ENCODE measurements at regions not wholly inside any gene's neighbourhood (a gene's known extent, or its start where the extent isn't known, plus 50 kb on each side); places are given as distances from the start of the nearest gene placed in this dataset.

DNA sequence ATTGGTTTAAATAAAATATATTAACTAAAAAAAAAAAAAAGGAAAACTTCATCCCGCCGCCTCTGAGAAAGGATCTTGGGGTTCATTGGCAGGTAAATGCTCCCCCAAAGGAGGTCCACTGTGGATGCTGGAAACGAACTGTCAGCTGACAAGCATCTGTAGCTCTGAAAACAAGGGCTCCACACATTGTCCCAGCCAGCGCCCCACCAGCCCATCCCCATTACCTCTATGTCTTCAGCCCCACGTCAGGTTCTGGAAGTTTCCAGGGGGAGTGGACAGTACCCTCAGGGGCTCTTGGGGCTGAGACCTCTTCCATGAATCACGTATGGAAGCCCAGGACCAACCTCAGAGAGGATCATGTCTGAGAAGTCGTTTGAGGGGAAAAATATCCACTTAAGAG, 66.4 kb upstream of the WNT7B start:
- H3K4me1 ChIP-seq = peaks cover 76% of the 10 kb centered on the region
- WGBS, 3 donors = 51 to 66% (median 52%) methylated on average over 7 of the region's 7 CpGs
- ATAC-seq (no peak), DNase-seq (no peak)
- no peaks in the 10 kb centered on the region for H3K27me3 ChIP-seq (ENCODE audit: insufficient read depth in 3 of 3, low read length in 2 of 3)
- no peaks in the 10 kb centered on the region for H3K36me3 ChIP-seq (ENCODE audit: insufficient read depth in 1 of 2, low read depth in 1 of 2)
- TF ChIP-seq CTCF (IDR thresholded peaks at IDR 0.05) = no peak
- peak overlapping the region; percentile 99 for H3K27ac ChIP-seq
- H3K9me3 ChIP-seq = no peaks in the 10 kb centered on the region
- intact Hi-C loops (cut with DNase I) = no loop called here
- H3K4me3 ChIP-seq = peak overlapping the region; percentile 82

- Histone ChIP-seq H3K4me3 (peak overlapping the region; percentile 82), H3K27ac (peak overlapping the region; percentile 99), H3K4me1 (peaks cover 73% of the 10 kb centered on the region), H3K27me3 (ENCODE audit: insufficient read depth in 3 of 3, low read length in 2 of 3) (no peaks in the 10 kb centered on the region), H3K36me3 (ENCODE audit: insufficient read depth in 1 of 2, low read depth in 1 of 2) (no peaks in the 10 kb centered on the region), H3K9me3 (no peaks in the 10 kb centered on the region)
- TF ChIP-seq CTCF (IDR thresholded peaks at IDR 0.05) = no peak
- intact Hi-C loops (cut with DNase I) = no loop called here
- WGBS, 3 donors = 3 to 10% (median 3%) methylated on average over 27 to 28 of the region's 28 CpGs
- ATAC-seq (peak; percentile 22 to 52 (median 30)), DNase-seq (peak in 1 of 2 donors; percentile 78)
Measured at GRCh38 chr22:46043816-46044620, 67.1 kb upstream of the WNT7B start.

GRCh38 chr22:46044621-46045458, 67.9 kb upstream of the WNT7B start:
- Histone ChIP-seq H3K4me1 (peaks cover 70% of the 10 kb centered on the region), H3K27me3 (ENCODE audit: insufficient read depth in 3 of 3, low read length in 2 of 3) (no peaks in the 10 kb centered on the region), H3K4me3 (peak overlapping the region; percentile 82), H3K27ac (peak overlapping the region; percentile 99), H3K36me3 (ENCODE audit: insufficient read depth in 1 of 2, low read depth in 1 of 2) (no peaks in the 10 kb centered on the region), H3K9me3 (no peaks in the 10 kb centered on the region)
- ATAC-seq (peak; percentile 17 to 29 (median 24)), DNase-seq (peak; percentile 56 to 79)
- no peak for TF ChIP-seq CTCF (IDR thresholded peaks at IDR 0.05)
- 1 to 3% (median 2%) methylated on average over 47 to 87 of the region's 87 CpGs for WGBS, 3 donors
- intact Hi-C loops (cut with DNase I) = no loop called here

GRCh38 chr22:46045459-46046298, 68.7 kb upstream of the WNT7B start:
- DNase-seq (peak in 1 of 2 donors; percentile 75), ATAC-seq (peak; percentile 54 to 71 (median 61))
- no peaks in the 10 kb centered on the region for H3K9me3 ChIP-seq
- H3K27ac ChIP-seq = peak overlapping the region; percentile 99
- no peaks in the 10 kb centered on the region for H3K27me3 ChIP-seq (ENCODE audit: insufficient read depth in 3 of 3, low read length in 2 of 3)
- intact Hi-C loops (cut with DNase I) = no loop called here
- H3K4me1 ChIP-seq = peaks cover 70% of the 10 kb centered on the region
- H3K36me3 ChIP-seq (ENCODE audit: insufficient read depth in 1 of 2, low read depth in 1 of 2) = no peaks in the 10 kb centered on the region
- H3K4me3 ChIP-seq = peak overlapping the region; percentile 82
- WGBS, 3 donors = 12 to 23% (median 15%) methylated on average over 11 to 12 of the region's 12 CpGs
- no peak for TF ChIP-seq CTCF (IDR thresholded peaks at IDR 0.05)

Measured in psoas muscle (tissue), 7 donors.